PC-9 (cell line): ENCODE measurements at regions not wholly inside any gene's neighbourhood (a gene's known extent, or its start where the extent isn't known, plus 50 kb on each side); places are given as distances from the start of the nearest gene placed in this dataset.

Experiments used
- BruUV-seq: library from RNA; stranded (reverse); fragments of 400-500 nt; replicated peaks from 2 replicates; lab custom pipeline; 2021; lab: Mats Ljungman, UMichigan
- CTCF ChIA-PET: fragments of 300-600 bp; sonication (Branson Sonifier 250); formaldehyde crosslinking; loops from one replicate; lab custom pipeline; 2022; ENCODE audit warnings: antibody characterized with exemption; lab: Charles Lee
- POLR2A ChIA-PET: fragments of 300-600 bp; sonication (Branson Sonifier 250); formaldehyde crosslinking; loops from one replicate; lab custom pipeline; 2022; ENCODE audit warnings: antibody characterized with exemption; ENCODE audit not compliant: unreplicated experiment; lab: Charles Lee
- DNase-seq, 2 experiments: peaks; one replicate each; pipeline versions ENCODE4 v3.0.0 to v3.0.0-alpha.2; 2015 to 2022; ENCODE audit warnings: mixed read lengths in 1 of 2
- H2AFZ ChIP-seq: fragments of 200-600 bp; sonication (generic); 2 replicates; pipeline ENCODE4 v1.8.1; 2017; ENCODE audit warnings: antibody characterized with exemption
- H3F3A ChIP-seq: fragments of 200-600 bp; sonication (generic); 2 replicates; pipeline ENCODE4 v1.8.1; 2017; ENCODE audit warnings: antibody characterized with exemption, mild to moderate bottlenecking, low read depth; ENCODE audit not compliant: insufficient read depth
- H3K27ac ChIP-seq: fragments of 200-600 bp; sonication (generic); 2 replicates; pipeline ENCODE4 v1.6.1; 2016; ENCODE audit warnings: mixed run types
- H3K27me3 ChIP-seq: fragments of 200-600 bp; sonication (generic); 2 replicates; pipeline ENCODE4 v1.6.1; 2016; ENCODE audit warnings: low read depth, mixed run types; ENCODE audit not compliant: insufficient read depth
- H3K36me3 ChIP-seq: fragments of 200-600 bp; sonication (generic); 2 replicates; pipeline ENCODE4 v1.6.1; 2016; ENCODE audit warnings: low read depth, mixed run types
- H3K4me1 ChIP-seq: fragments of 200-600 bp; sonication (generic); replicated peaks from 2 replicates; pipeline ENCODE4 v1.6.1; 2016; ENCODE audit warnings: mixed run types; ENCODE audit not compliant: insufficient read depth
- H3K4me2 ChIP-seq: fragments of 200-600 bp; sonication (generic); 2 replicates; pipeline ENCODE4 v1.6.1; 2017; ENCODE audit warnings: mixed run types
- H3K4me3 ChIP-seq: fragments of 200-600 bp; sonication (generic); 2 replicates; pipeline ENCODE4 v1.6.1; 2016; ENCODE audit warnings: mixed run types
- H3K79me2 ChIP-seq: fragments of 200-600 bp; sonication (generic); 2 replicates; pipeline ENCODE4 v1.6.1; 2017; ENCODE audit warnings: low read depth, mixed run types
- H3K9me2 ChIP-seq: fragments of 200-600 bp; sonication (generic); 2 replicates; pipeline ENCODE4 v1.8.1; 2017; ENCODE audit warnings: mild to moderate bottlenecking; ENCODE audit not compliant: insufficient read depth
- H3K9me3 ChIP-seq: fragments of 200-600 bp; sonication (generic); 2 replicates; pipeline ENCODE4 v1.8.1; 2016; ENCODE audit warnings: low read depth; ENCODE audit not compliant: insufficient read depth
- H4K20me1 ChIP-seq: fragments of 200-600 bp; sonication (generic); 2 replicates; pipeline ENCODE4 v1.8.1; 2017; ENCODE audit not compliant: insufficient read depth
- EZH2 ChIP-seq: fragments of 200-600 bp; sonication (generic); IDR thresholded peaks from 2 replicates; pipeline ENCODE4 v1.8.0; 2017; ENCODE audit warnings: antibody characterized with exemption, low read depth
- intact Hi-C: fragments of 100-400 bp; cut with micrococcal nuclease; formaldehyde crosslinking; loops from one replicate; pipeline ENCODE4 v1.10.0; 2022; ENCODE audit not compliant: unreplicated experiment
- TF ChIP-seq, protein P1 (sequence below): fragments of 200-600 bp; sonication (generic); conservative IDR thresholded peaks from 2 replicates; pipeline ENCODE4 v1.6.1; 2017; ENCODE audit warnings: mixed run types, antibody characterized with exemption, mild to moderate bottlenecking, moderate library complexity

- Histone ChIP-seq H3K36me3 (no peaks in the 10 kb centered on the region), H3K4me2 (no peak overlapping the region), H3K4me1 (no peaks in the 10 kb centered on the region), H3K79me2 (no peaks in the 10 kb centered on the region), H2AFZ (no peak overlapping the region), H3K27ac (no peak overlapping the region), H3K9me3 (no peaks in the 10 kb centered on the region), H3K9me2 (no peaks in the 10 kb centered on the region), H3K27me3 (no peaks in the 10 kb centered on the region), H3F3A (no peaks in the 10 kb centered on the region), H4K20me1 (no peaks in the 10 kb centered on the region), H3K4me3 (no peak overlapping the region)
- BruUV-seq = no TSS peak
- intact Hi-C loops = no loop called here
- DNase-seq = no peak
- CTCF ChIA-PET = no interaction called here
- POLR2A ChIA-PET = no interaction called here
- TF ChIP-seq, protein P1, sequence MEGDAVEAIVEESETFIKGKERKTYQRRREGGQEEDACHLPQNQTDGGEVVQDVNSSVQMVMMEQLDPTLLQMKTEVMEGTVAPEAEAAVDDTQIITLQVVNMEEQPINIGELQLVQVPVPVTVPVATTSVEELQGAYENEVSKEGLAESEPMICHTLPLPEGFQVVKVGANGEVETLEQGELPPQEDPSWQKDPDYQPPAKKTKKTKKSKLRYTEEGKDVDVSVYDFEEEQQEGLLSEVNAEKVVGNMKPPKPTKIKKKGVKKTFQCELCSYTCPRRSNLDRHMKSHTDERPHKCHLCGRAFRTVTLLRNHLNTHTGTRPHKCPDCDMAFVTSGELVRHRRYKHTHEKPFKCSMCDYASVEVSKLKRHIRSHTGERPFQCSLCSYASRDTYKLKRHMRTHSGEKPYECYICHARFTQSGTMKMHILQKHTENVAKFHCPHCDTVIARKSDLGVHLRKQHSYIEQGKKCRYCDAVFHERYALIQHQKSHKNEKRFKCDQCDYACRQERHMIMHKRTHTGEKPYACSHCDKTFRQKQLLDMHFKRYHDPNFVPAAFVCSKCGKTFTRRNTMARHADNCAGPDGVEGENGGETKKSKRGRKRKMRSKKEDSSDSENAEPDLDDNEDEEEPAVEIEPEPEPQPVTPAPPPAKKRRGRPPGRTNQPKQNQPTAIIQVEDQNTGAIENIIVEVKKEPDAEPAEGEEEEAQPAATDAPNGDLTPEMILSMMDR = no peak
- no peak for TF ChIP-seq EZH2
These were observed 196.2 kb downstream of the GABRG1 start for GRCh38 chr4:45927641-45928040.

DNA sequence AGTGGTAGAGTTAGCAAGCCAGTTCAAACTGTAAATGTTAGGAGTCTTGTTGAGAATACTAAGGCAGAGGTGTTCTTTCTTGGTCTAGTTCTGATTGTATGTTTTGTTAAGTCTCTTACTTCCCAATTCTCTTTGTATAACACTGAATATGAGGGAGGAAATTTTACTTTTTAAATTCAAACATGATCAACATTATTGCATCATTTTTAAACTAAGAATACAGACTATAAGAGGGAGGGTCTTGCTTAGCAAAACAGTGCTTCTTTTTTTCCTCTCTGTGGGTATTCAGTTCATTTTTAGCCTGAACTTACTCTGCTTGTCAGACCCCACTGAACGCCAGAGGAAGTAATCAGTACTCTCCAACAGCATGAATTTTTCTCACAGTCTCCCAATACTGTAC, 198.0 kb downstream of the GABRG1 start:
- no peak for TF ChIP-seq EZH2
- TF ChIP-seq, protein P1 = no peak
- intact Hi-C loops = no loop called here
- Histone ChIP-seq H3K9me2 (no peaks in the 10 kb centered on the region), H3K36me3 (no peaks in the 10 kb centered on the region), H3K9me3 (no peaks in the 10 kb centered on the region), H3K27ac (no peak overlapping the region), H2AFZ (no peak overlapping the region), H3F3A (no peaks in the 10 kb centered on the region), H3K4me1 (no peaks in the 10 kb centered on the region), H3K79me2 (no peaks in the 10 kb centered on the region), H3K4me2 (no peak overlapping the region), H4K20me1 (no peaks in the 10 kb centered on the region), H3K4me3 (no peak overlapping the region), H3K27me3 (no peaks in the 10 kb centered on the region)
- DNase-seq = no peak
- ChIA-PET POLR2A (no interaction called here), CTCF (no interaction called here)
- no TSS peak for BruUV-seq

DNA sequence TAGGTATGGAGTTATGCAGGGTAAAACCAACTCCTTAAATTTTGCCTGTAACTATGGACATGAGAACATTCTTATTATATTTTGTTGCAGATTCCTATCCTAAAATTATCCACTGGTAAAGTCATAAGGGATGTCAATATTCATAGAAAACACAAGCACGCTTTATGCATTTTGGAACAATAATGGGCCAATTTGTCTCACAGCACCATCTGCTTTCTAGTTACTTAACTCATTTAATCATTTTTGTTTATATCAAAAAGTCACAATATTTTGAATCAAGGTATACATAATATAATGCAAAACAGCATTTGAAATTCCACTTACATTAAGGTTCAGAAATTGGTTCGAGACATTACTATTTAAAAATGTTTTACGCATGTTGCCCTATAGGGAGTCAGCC, 203.0 kb downstream of the GABRG1 start:
- DNase-seq = no peak
- ChIA-PET POLR2A (no interaction called here), CTCF (no interaction called here)
- Histone ChIP-seq H3K9me3 (no peaks in the 10 kb centered on the region), H2AFZ (no peak overlapping the region), H3F3A (no peaks in the 10 kb centered on the region), H3K36me3 (no peaks in the 10 kb centered on the region), H3K4me3 (no peak overlapping the region), H3K9me2 (no peaks in the 10 kb centered on the region), H3K27ac (no peak overlapping the region), H4K20me1 (no peaks in the 10 kb centered on the region), H3K4me1 (no peaks in the 10 kb centered on the region), H3K4me2 (no peak overlapping the region), H3K27me3 (no peaks in the 10 kb centered on the region), H3K79me2 (no peaks in the 10 kb centered on the region)
- no TSS peak for BruUV-seq
- intact Hi-C loops = no loop called here
- TF ChIP-seq, protein P1 = no peak
- no peak for TF ChIP-seq EZH2
